ENCODE measurements at regions not wholly inside any gene's neighbourhood (a gene's known extent, or its start where the extent isn't known, plus 50 kb on each side); places are given as distances from the start of the nearest gene placed in this dataset.

- Histone ChIP-seq H4K20me1 (replicated peaks; ENCODE audit: control insufficient read depth, insufficient read depth, low read length) (no peaks in the 10 kb centered on the region), H3K36me3 (ENCODE audit: control insufficient read depth, insufficient read depth, low read length) (no peaks in the 10 kb centered on the region), H3K9ac (ENCODE audit: insufficient read depth in 1 of 2, low read depth in 2 of 2, low read length in 2 of 2) (no peak overlapping the region), H3K4me2 (ENCODE audit: insufficient read depth, low read length) (no peak overlapping the region), H2AFZ (ENCODE audit: low read depth, low read length) (no peak overlapping the region), H3K79me2 (ENCODE audit: control insufficient read depth, insufficient read depth, low read length) (no peaks in the 10 kb centered on the region), H3K9me1 (ENCODE audit: control insufficient read depth, insufficient read depth, low read length) (no peaks in the 10 kb centered on the region), H3K27ac (ENCODE audit: extremely low read depth, low read depth, low read length) (no peak overlapping the region), H3K27me3 (ENCODE audit: control insufficient read depth in 2 of 2, insufficient read depth in 2 of 2, low read length in 2 of 2) (no peaks in the 10 kb centered on the region), H3K4me3 (no peak overlapping the region), H3K4me1 (replicated peaks in 1 of 2; ENCODE audit: control insufficient read depth in 2 of 2, insufficient read depth in 2 of 2, low read length in 2 of 2) (no peaks in the 10 kb centered on the region), H3K9me3 (replicated peaks; ENCODE audit: control insufficient read depth, insufficient read depth, low read depth, low read length) (no peaks in the 10 kb centered on the region)
- in situ Hi-C loops (cut with MboI), result loop anchor here (25.0 kb wide), 1 partner anchor 677 kb away; the partner anchor contains the start of gene DDX1
- CTCF ChIA-PET (ENCODE audit: low intra/inter-chr PET ratio), result no interaction called here
- 0% methylated on average over 2 of the region's 2 CpGs for WGBS (ENCODE audit: insufficient coverage, low coverage, missing lambda C conversion rate)
- FAIRE-seq (no peak), ATAC-seq (no peak), DNase-seq (ENCODE audit: extremely low read depth in 1 of 4, low spot score in 3 of 4) (no peak)
- BruUV-seq (replicated peaks), result no TSS peak
- POLR2A ChIA-PET, result no interaction called here
- intact Hi-C loops (cut with micrococcal nuclease), result no loop called here
- TF ChIP-seq FOXJ2 (tag; IDR thresholded peaks at IDR 0.05) (no peak), ZNF318 (IDR thresholded peaks at IDR 0.05; ENCODE audit: borderline replicate concordance in 1 of 2, low read depth in 1 of 2) (no peak), HMGN3 (IDR thresholded peaks at IDR 0.05; ENCODE audit: borderline replicate concordance, extremely low read depth, insufficient read length, low read depth, low read length) (no peak), CEBPB (tag; IDR thresholded peaks at IDR 0.05) (no peak), DACH1 (IDR thresholded peaks at IDR 0.05; ENCODE audit: partially characterized antibody) (no peak), FOXM1 (IDR thresholded peaks at IDR 0.05; ENCODE audit: low read depth) (no peak), FOXM1 (CRISPR knock-in tag; IDR thresholded peaks at IDR 0.05; ENCODE audit: low read depth) (no peak), HOXB6 (CRISPR knock-in tag; IDR thresholded peaks at IDR 0.05; ENCODE audit: borderline replicate concordance) (no peak), CBX2 (IDR thresholded peaks at IDR 0.05; ENCODE audit: insufficient read depth, low read length, poor library complexity, severe bottlenecking) (no peak), ATF1 (CRISPR knock-in tag; IDR thresholded peaks at IDR 0.05) (no peak), ATF1 (tag; IDR thresholded peaks at IDR 0.05) (no peak), ZNF398 (CRISPR knock-in tag; IDR thresholded peaks at IDR 0.05) (no peak), NCOA4 (IDR thresholded peaks at IDR 0.05; ENCODE audit: partially characterized antibody) (no peak), PRPF4 (IDR thresholded peaks at IDR 0.05; ENCODE audit: insufficient read depth, low read depth, low read length, poor library complexity, severe bottlenecking) (no peak)
These were observed 278.1 kb downstream of the LRATD1 start for GRCh38 chr2:14910654-14911053.

Measured in K562 (cell line).